SH-SY5Y (cell line): ENCODE measurements at regions not wholly inside any gene's neighbourhood (a gene's known extent, or its start where the extent isn't known, plus 50 kb on each side); places are given as distances from the start of the nearest gene placed in this dataset.

ENCODE experiments used
- GATA2 ChIP-seq: IDR thresholded peaks from 2 replicates; pipeline ENCODE4 v1.6.1; 2011; ENCODE audit warnings: mild to moderate bottlenecking, low read depth, low read length
- GATA3 ChIP-seq: IDR thresholded peaks from 2 replicates; pipeline ENCODE4 v1.6.1; 2011; ENCODE audit warnings: low read depth, mild to moderate bottlenecking, low read length, moderate library complexity

DNA sequence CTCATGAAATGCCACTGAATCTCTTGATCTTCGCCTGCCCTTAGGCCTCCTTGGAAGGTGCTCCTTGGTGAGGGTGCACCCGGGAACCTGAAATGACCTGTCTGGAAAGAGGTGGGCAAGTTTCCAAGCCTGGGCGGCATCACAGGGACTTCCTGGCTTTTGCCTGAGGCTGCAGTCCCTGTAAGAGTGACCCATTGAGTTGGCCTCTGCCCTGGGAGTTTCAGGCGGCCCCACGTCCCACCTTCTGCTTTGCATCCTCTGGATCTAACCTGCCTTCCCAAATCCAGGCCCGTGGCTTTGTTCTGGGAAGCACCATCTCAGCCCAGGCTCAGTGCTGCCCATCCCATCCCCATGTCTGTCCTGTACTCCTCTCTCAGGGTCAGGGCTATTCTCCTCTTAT is 356.4 kb downstream of the RPS24 start:
- TF ChIP-seq GATA2 (no peak), GATA3 (no peak)
